ENCODE measurements at regions not wholly inside any gene's neighbourhood (a gene's known extent, or its start where the extent isn't known, plus 50 kb on each side); places are given as distances from the start of the nearest gene placed in this dataset.

DNA sequence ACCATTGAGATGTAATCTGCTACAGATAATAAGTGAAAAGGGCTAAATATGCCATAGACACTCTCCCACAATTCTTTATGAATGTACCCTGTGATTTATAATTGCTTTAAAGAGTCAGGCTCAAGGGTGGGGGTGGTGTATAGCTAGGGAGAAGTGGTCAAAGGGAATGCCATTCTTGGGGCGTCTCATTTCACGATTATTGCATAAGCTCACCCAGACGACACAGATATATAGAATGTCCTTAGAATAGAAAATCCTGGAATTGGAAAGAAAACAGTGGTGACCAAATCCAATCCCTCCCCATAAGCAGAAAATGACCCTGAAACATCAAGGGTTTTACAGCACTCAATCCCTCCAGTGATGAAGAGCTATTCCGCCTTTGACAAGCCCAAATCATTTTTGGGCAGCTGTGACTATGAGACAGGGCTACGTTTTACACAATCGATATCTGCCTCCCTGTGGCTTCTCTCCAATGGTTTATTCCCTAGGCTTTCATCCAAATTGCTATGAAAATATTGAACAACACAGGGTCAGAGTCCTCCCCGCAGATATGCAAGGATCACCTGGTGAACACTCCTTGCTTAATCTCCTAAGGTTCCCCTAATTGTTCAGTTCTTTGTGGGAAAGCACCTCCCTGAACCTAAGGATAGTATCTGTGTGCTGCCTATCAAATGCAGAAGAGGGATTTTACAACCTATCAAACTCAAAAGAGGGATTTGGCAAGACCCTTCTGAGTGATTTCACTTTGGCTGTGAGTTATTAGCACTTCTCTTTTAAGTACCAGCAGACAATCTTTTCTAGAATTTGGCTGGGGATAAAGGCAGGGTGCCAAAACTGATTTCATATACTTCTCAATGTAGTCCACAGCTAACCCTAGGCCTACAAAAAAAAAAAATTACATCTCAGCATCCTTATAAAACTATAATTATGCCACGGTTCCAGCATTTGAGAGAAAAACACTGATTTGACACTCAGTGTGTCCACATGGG is 144.9 kb upstream of the CDH6 start:
- Mint-ChIP-seq H3K36me3 (ENCODE audit: insufficient read depth) (no peaks in the 10 kb centered on the region), H3K4me1 (ENCODE audit: low read depth) (no peaks in the 10 kb centered on the region)
- ATAC-seq, result no peak

DNA sequence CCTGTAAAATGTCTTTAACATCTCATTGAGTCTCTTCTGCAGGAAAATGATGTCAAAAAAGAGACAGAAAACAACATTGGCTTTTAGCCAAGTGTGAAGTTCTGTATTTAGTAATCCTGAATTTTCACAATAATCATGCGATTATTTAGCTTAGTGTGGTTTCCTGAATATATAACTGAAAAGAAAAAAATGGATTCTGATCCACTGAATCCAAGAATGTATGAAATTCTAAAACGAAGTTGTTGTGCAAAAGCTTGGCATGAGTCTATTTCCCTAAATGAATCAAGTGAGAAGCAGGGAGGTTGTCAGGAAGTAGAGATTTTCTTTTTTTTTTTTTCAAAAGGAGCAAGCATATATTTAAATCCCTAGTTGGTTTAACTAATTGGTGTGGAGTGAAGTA is 145.9 kb upstream of the CDH6 start:
- no peaks in the 10 kb centered on the region for H3K27me3 Mint-ChIP-seq (ENCODE audit: low read depth)
- H3K4me3 Mint-ChIP-seq, result no peak overlapping the region

More for the DNA sequence above, 144.9 kb upstream of the CDH6 start:
- H3K4me3 Mint-ChIP-seq, result no peak overlapping the region
- no peaks in the 10 kb centered on the region for H3K27me3 Mint-ChIP-seq (ENCODE audit: low read depth)
- no peak for DNase-seq
- H3K9me3 Mint-ChIP-seq, result peaks cover 11% of the 10 kb centered on the region

DNA sequence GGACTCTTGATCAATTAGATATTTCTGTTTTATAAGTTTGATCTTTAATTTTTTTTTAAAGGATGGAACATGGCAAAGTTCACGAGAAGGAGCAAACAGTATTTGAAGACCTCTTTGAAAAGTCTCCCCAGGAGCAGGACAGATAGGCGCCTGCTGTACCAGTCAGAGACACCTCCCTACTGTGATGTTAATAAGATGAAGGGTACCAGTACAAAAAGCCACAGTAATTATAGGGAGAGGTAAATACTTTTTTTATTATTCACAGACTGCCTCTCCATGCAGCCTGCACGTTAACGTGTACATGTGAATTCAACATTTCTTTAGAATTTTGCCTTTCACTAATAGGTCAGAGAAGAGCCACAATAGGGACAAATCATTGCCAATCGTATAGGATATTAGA is 146.5 kb upstream of the CDH6 start:
- no peak for ATAC-seq
- no peak for DNase-seq
- Mint-ChIP-seq H3K36me3 (ENCODE audit: insufficient read depth) (no peaks in the 10 kb centered on the region), H3K27me3 (ENCODE audit: low read depth) (no peaks in the 10 kb centered on the region), H3K9me3 (peaks cover 11% of the 10 kb centered on the region), H3K4me3 (no peak overlapping the region), H3K4me1 (ENCODE audit: low read depth) (no peaks in the 10 kb centered on the region)

More for the DNA sequence above, 145.9 kb upstream of the CDH6 start:
- ATAC-seq, result no peak
- no peaks in the 10 kb centered on the region for H3K36me3 Mint-ChIP-seq (ENCODE audit: insufficient read depth)
- no peak for DNase-seq
- H3K9me3 Mint-ChIP-seq, result peaks cover 11% of the 10 kb centered on the region
- no peaks in the 10 kb centered on the region for H3K4me1 Mint-ChIP-seq (ENCODE audit: low read depth)

DNA sequence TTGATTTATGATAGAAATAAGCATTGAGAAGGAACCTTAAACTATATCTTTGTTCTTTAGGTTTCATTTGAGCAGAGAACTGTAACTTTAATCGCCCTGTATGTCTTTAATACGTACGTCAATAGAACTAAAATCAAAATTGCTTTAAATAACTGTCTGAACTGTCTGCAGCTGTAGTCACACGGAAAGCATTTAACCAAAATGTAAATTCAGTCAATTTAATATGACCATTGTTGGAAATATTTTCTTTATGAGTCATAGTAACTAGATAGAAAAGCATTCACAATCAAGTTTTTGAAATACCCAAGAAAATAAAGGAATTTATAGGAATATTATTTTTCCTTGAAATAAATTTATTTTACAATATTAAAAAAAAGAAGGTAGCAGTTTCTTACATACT is 157.1 kb upstream of the CDH6 start:
- Mint-ChIP-seq H3K4me1 (ENCODE audit: low read depth) (no peaks in the 10 kb centered on the region), H3K9me3 (peaks cover 24% of the 10 kb centered on the region), H3K4me3 (no peak overlapping the region), H3K36me3 (ENCODE audit: insufficient read depth) (no peaks in the 10 kb centered on the region), H3K27me3 (ENCODE audit: low read depth) (no peaks in the 10 kb centered on the region)
- DNase-seq, result no peak
- no peak for ATAC-seq

DNA sequence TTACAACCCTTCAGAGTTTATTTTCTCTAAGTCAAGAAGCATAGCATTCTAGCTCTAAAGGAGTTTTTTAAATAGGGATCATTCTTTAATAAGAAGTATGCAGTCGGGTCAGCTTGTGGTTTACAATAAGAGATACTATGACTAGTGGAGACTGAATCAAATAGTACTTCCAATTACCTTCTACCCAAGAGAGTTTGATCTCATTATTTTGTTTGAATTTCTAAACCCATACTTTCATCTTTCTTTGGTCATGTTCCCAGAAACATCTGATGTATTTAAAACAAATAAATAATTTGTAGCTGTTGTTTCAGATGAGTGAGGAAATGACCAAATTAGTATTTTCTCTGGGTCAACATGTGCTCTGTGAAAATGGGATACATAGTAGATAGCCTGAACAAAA is 160.2 kb upstream of the CDH6 start:
- Mint-ChIP-seq H3K36me3 (ENCODE audit: insufficient read depth) (no peaks in the 10 kb centered on the region), H3K4me3 (no peak overlapping the region), H3K9me3 (peaks cover 14% of the 10 kb centered on the region), H3K4me1 (ENCODE audit: low read depth) (no peaks in the 10 kb centered on the region), H3K27me3 (ENCODE audit: low read depth) (no peaks in the 10 kb centered on the region)
- DNase-seq (no peak), ATAC-seq (no peak)

DNA sequence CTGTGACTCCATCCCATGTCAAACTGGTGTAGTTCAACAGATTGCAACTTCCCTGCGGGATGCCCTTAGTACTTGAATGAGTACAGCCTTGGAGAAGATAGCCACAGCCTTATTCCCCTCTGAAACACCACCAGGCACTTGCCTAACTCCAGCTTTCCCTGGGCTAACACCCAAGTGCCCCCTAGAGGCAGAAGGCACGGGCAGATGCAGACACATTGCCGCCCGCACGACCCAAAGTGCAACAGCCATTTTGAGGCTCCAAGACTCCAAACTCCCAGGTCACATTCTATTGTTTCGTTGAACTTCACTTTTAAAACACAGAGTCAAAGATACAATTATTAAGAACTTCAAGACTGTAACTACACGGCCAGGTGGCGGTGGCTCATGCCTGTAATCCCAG is 163.6 kb upstream of the CDH6 start:
- Mint-ChIP-seq H3K36me3 (ENCODE audit: insufficient read depth) (no peaks in the 10 kb centered on the region), H3K4me1 (ENCODE audit: low read depth) (no peaks in the 10 kb centered on the region), H3K27me3 (ENCODE audit: low read depth) (no peaks in the 10 kb centered on the region), H3K9me3 (peaks cover 11% of the 10 kb centered on the region), H3K4me3 (no peak overlapping the region)
- DNase-seq, result no peak
- no peak for ATAC-seq

- peaks cover 6% of the 10 kb centered on the region for H3K9me3 Mint-ChIP-seq
- H3K4me1 Mint-ChIP-seq (ENCODE audit: low read depth), result no peaks in the 10 kb centered on the region
- H3K36me3 Mint-ChIP-seq (ENCODE audit: insufficient read depth), result no peaks in the 10 kb centered on the region
- no peaks in the 10 kb centered on the region for H3K27me3 Mint-ChIP-seq (ENCODE audit: low read depth)
- ATAC-seq (no peak), DNase-seq (no peak)
- H3K4me3 Mint-ChIP-seq, result no peak overlapping the region
Observed at GRCh38 chr5:31027721-31028120, 165.8 kb upstream of the CDH6 start.

DNA sequence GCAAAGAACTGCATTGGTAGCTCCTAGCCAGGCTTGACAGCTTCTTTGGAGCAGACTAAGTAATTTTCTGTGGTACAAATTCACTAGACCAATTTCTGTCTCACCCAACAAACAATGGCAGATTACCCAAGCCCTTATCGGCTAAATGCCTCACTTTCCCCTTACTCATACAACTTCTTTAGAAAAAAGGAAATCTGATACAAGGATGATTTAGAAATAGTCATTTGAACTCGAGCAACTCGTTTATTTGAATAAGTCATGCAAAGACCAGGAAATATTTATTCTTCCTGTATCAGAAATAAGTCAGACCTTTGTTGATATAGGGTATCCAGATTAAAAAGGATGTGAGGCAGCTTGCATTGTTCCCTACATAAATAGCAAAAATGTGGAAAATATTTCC is 170.4 kb upstream of the CDH6 start:
- no peak overlapping the region for H3K4me3 Mint-ChIP-seq
- no peak for ATAC-seq
- H3K27me3 Mint-ChIP-seq (ENCODE audit: low read depth), result no peaks in the 10 kb centered on the region
- no peaks in the 10 kb centered on the region for H3K36me3 Mint-ChIP-seq (ENCODE audit: insufficient read depth)
- no peak for DNase-seq
- peaks cover 4% of the 10 kb centered on the region for H3K9me3 Mint-ChIP-seq
- H3K4me1 Mint-ChIP-seq (ENCODE audit: low read depth), result no peaks in the 10 kb centered on the region

DNA sequence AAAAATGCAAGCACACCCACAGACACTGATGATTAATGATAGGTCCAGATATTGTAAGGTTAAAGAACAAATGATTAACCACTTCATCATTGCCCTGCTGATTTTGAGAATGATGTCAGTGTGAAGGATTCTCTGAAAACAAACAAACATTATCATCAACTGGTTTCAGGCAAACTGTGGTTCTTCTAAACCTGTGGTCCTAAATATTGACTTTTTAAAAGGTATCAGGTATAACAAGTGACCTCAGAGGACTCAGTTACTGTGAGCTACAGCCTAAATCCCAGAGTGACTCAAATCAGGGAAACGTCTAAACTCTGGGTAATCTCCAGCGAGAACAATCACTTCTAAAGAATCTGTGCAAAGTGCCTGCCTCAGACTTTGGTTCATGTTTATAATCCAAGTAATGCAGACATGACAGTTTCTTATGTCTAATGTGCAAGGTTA is 172.3 kb upstream of the CDH6 start:
- no peaks in the 10 kb centered on the region for H3K36me3 Mint-ChIP-seq (ENCODE audit: insufficient read depth)
- no peak overlapping the region for H3K4me3 Mint-ChIP-seq
- peaks cover 4% of the 10 kb centered on the region for H3K9me3 Mint-ChIP-seq
- no peaks in the 10 kb centered on the region for H3K27me3 Mint-ChIP-seq (ENCODE audit: low read depth)
- no peak for DNase-seq
- no peak for ATAC-seq
- H3K4me1 Mint-ChIP-seq (ENCODE audit: low read depth), result no peaks in the 10 kb centered on the region

- Mint-ChIP-seq H3K36me3 (ENCODE audit: insufficient read depth) (no peaks in the 10 kb centered on the region), H3K9me3 (peaks cover 16% of the 10 kb centered on the region), H3K4me1 (ENCODE audit: low read depth) (no peaks in the 10 kb centered on the region), H3K4me3 (no peak overlapping the region), H3K27me3 (ENCODE audit: low read depth) (no peaks in the 10 kb centered on the region)
- ATAC-seq (no peak), DNase-seq (no peak)
Observed at GRCh38 chr5:31008231-31008630, 185.3 kb upstream of the CDH6 start.

DNA sequence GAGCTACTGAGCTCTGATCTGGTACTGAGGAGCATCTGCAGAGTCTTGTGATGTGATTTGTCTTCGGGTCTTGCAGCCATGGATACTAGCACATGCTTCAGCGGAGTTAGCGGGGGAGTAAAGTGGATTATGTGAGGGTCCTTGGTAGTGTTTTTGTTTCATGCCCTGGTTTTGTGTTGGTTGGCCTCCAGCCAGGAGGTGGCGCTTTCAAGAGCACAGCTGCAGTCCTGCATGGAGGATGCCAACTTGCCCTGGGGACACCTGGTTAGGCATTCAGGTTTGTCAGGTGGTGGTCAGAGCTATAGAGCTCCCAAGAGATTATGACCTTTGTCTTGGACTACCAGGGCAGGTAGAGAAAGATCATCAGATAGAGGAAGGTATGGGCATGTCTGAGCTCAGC is 185.8 kb upstream of the CDH6 start:
- no peak for ATAC-seq
- H3K36me3 Mint-ChIP-seq (ENCODE audit: insufficient read depth), result no peaks in the 10 kb centered on the region
- H3K27me3 Mint-ChIP-seq (ENCODE audit: low read depth), result no peaks in the 10 kb centered on the region
- H3K4me3 Mint-ChIP-seq, result no peak overlapping the region
- H3K4me1 Mint-ChIP-seq (ENCODE audit: low read depth), result no peaks in the 10 kb centered on the region
- no peak for DNase-seq
- H3K9me3 Mint-ChIP-seq, result peaks cover 16% of the 10 kb centered on the region

- Mint-ChIP-seq H3K4me1 (ENCODE audit: low read depth) (no peaks in the 10 kb centered on the region), H3K4me3 (no peak overlapping the region), H3K27me3 (ENCODE audit: low read depth) (no peaks in the 10 kb centered on the region), H3K36me3 (ENCODE audit: insufficient read depth) (no peaks in the 10 kb centered on the region), H3K9me3 (peaks cover 8% of the 10 kb centered on the region)
- no peak for ATAC-seq
- DNase-seq, result no peak
Observed at GRCh38 chr5:31000287-31000686, 193.2 kb upstream of the CDH6 start.

DNA sequence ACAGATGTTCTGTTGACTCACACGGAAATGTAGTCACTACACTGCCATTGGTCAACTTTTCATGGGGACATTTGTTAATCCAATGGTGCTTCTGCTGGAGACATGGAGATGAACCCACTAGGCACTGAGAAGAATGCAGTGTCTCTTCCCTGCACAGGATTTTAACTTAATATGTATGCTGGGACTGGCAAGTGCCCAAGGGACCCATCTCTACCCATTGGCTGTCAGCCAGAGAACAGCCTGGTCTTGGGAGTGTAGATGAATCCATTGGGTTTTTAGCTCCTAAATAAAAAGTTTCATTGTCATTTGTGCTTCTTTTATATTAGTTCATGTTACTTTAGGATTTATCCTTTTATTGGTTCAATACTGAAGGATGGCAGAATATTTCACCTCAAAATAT is 195.8 kb upstream of the CDH6 start:
- ATAC-seq, result no peak
- Mint-ChIP-seq H3K4me3 (no peak overlapping the region), H3K9me3 (no peaks in the 10 kb centered on the region), H3K4me1 (ENCODE audit: low read depth) (no peaks in the 10 kb centered on the region), H3K27me3 (ENCODE audit: low read depth) (no peaks in the 10 kb centered on the region), H3K36me3 (ENCODE audit: insufficient read depth) (no peaks in the 10 kb centered on the region)
- no peak for DNase-seq

GRCh38 chr5:30994902-30995301 is 198.6 kb upstream of the CDH6 start:
- ATAC-seq, result no peak
- no peaks in the 10 kb centered on the region for H3K9me3 Mint-ChIP-seq
- no peak for DNase-seq
- no peaks in the 10 kb centered on the region for H3K4me1 Mint-ChIP-seq (ENCODE audit: low read depth)
- H3K27me3 Mint-ChIP-seq (ENCODE audit: low read depth), result no peaks in the 10 kb centered on the region
- no peak overlapping the region for H3K4me3 Mint-ChIP-seq
- H3K36me3 Mint-ChIP-seq (ENCODE audit: insufficient read depth), result no peaks in the 10 kb centered on the region

- no peak for ATAC-seq
- Mint-ChIP-seq H3K36me3 (ENCODE audit: insufficient read depth) (no peaks in the 10 kb centered on the region), H3K4me1 (ENCODE audit: low read depth) (no peaks in the 10 kb centered on the region), H3K9me3 (no peaks in the 10 kb centered on the region), H3K4me3 (no peak overlapping the region), H3K27me3 (ENCODE audit: low read depth) (no peaks in the 10 kb centered on the region)
- no peak for DNase-seq
Observed at GRCh38 chr5:30994176-30994575, 199.3 kb upstream of the CDH6 start.

All from activated T-cell treated with anti-CD3 and anti-CD28 coated beads, Interleukin-2, amount 50 U/mL, for 4 hours (primary cell).